ENCODE measurements at regions not wholly inside any gene's neighbourhood (a gene's known extent, or its start where the extent isn't known, plus 50 kb on each side); places are given as distances from the start of the nearest gene placed in this dataset.

GRCh38 chr3:68007621-68008226 lies 353.3 kb upstream of the SUCLG2 start:
- TF ChIP-seq, protein P1, sequence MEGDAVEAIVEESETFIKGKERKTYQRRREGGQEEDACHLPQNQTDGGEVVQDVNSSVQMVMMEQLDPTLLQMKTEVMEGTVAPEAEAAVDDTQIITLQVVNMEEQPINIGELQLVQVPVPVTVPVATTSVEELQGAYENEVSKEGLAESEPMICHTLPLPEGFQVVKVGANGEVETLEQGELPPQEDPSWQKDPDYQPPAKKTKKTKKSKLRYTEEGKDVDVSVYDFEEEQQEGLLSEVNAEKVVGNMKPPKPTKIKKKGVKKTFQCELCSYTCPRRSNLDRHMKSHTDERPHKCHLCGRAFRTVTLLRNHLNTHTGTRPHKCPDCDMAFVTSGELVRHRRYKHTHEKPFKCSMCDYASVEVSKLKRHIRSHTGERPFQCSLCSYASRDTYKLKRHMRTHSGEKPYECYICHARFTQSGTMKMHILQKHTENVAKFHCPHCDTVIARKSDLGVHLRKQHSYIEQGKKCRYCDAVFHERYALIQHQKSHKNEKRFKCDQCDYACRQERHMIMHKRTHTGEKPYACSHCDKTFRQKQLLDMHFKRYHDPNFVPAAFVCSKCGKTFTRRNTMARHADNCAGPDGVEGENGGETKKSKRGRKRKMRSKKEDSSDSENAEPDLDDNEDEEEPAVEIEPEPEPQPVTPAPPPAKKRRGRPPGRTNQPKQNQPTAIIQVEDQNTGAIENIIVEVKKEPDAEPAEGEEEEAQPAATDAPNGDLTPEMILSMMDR (IDR thresholded peaks at IDR 0.05 in 8 of 11, conservative IDR thresholded peaks at IDR 0.05 in 3 of 11) = no peak
- no peak for TF ChIP-seq POLR2A (IDR thresholded peaks at IDR 0.05)
